Lower leg skin (tissue), 4 donors: ENCODE measurements at regions not wholly inside any gene's neighbourhood (a gene's known extent, or its start where the extent isn't known, plus 50 kb on each side); places are given as distances from the start of the nearest gene placed in this dataset.

Experiments
- DNase-seq, 2 donors: peaks; one replicate each; pipeline ENCODE4 v3.0.0-alpha.2; 2019; ENCODE audit warnings: low spot score in 2 of 2
- H3K4me3 ChIP-seq: fragments of 200-600 bp; sonication (generic); 2 replicates; pipeline ENCODE4 v1.5.1; 2017; ENCODE audit warnings: mild to moderate bottlenecking, low read depth; ENCODE audit not compliant: poor library complexity, severe bottlenecking
- CTCF ChIP-seq, 3 donors: fragments of 450-650 bp; IDR thresholded peaks; one replicate each; pipeline ENCODE4 v1.5.1; 2016; ENCODE audit warnings: antibody characterized with exemption in 3 of 3, mild to moderate bottlenecking in 3 of 3, moderate library complexity in 2 of 3
- POLR2A ChIP-seq, 2 donors: fragments of 450-650 bp; IDR thresholded peaks; one replicate each; pipeline ENCODE4 v1.6.1; 2016 to 2017; ENCODE audit warnings: antibody characterized with exemption in 2 of 2, mild to moderate bottlenecking in 1 of 2, moderate library complexity in 1 of 2
- WGBS, 2 donors: methylation state at CpG; one replicate each; pipeline ENCODE4 v1.1.5; 2018; 5-methylcytosine and 5-hydroxymethylcytosine counted together
- intact Hi-C: fragments of 100-400 bp; cut with DNase I; formaldehyde crosslinking; loops from one replicate; pipeline ENCODE4 v1.15.0; 2023; ENCODE audit warnings: low total_unique reads

- DNase-seq = no peak
- intact Hi-C loops = no loop called here
- H3K4me3 ChIP-seq = no peak overlapping the region
- TF ChIP-seq CTCF (IDR thresholded peaks at IDR 0.05) (no peak), POLR2A (IDR thresholded peaks at IDR 0.05) (no peak)
- 72 to 78% methylated on average over 7 of the region's 7 CpGs for WGBS, 2 donors
These were observed 127.1 kb downstream of the CTTN start for GRCh38 chr11:70525466-70525865.

GRCh38 chr11:70526116-70527045, 128.1 kb downstream of the CTTN start:
- WGBS, 2 donors = 85 to 87% methylated on average over 23 of the region's 24 CpGs
- intact Hi-C loops = no loop called here
- DNase-seq = no peak
- TF ChIP-seq CTCF (IDR thresholded peaks at IDR 0.05) = no peak
- TF ChIP-seq POLR2A (IDR thresholded peaks at IDR 0.05) = no peak
- H3K4me3 ChIP-seq = no peak overlapping the region

- TF ChIP-seq POLR2A (IDR thresholded peaks at IDR 0.05) = no peak
- no peak for TF ChIP-seq CTCF (IDR thresholded peaks at IDR 0.05)
- DNase-seq = no peak
- WGBS, 2 donors = 77 to 81% methylated on average over 7 of the region's 7 CpGs
- H3K4me3 ChIP-seq = no peak overlapping the region
- intact Hi-C loops = no loop called here
These were observed 128.7 kb downstream of the CTTN start for GRCh38 chr11:70527046-70527395.

GRCh38 chr11:70527429-70528045, 129.2 kb downstream of the CTTN start:
- DNase-seq = no peak
- H3K4me3 ChIP-seq = no peak overlapping the region
- WGBS, 2 donors = 87% methylated on average over 10 of the region's 10 CpGs
- intact Hi-C loops = no loop called here
- TF ChIP-seq POLR2A (IDR thresholded peaks at IDR 0.05) = no peak
- TF ChIP-seq CTCF (IDR thresholded peaks at IDR 0.05) = no peak

GRCh38 chr11:70528046-70528793, 129.9 kb downstream of the CTTN start:
- intact Hi-C loops = no loop called here
- 81 to 82% methylated on average over 28 to 32 of the region's 33 CpGs for WGBS, 2 donors
- no peak overlapping the region for H3K4me3 ChIP-seq
- no peak for DNase-seq
- TF ChIP-seq CTCF (IDR thresholded peaks at IDR 0.05) (no peak), POLR2A (IDR thresholded peaks at IDR 0.05) (no peak)
